ENCODE measurements at regions not wholly inside any gene's neighbourhood (a gene's known extent, or its start where the extent isn't known, plus 50 kb on each side); places are given as distances from the start of the nearest gene placed in this dataset.
"Not testable (repeated sequence)": the region's sequence is repeated elsewhere in the genome, so short reads cannot be mapped to it uniquely, and the experiment has no call there.

GRCh38 chr14:103186909-103187586 lies 63.8 kb downstream of the TNFAIP2 start:
- no peak for DNase-seq

- no peak for DNase-seq
Measured at GRCh38 chr14:103187911-103188310, 64.7 kb downstream of the TNFAIP2 start.

GRCh38 chr14:103188810-103189480 lies 65.7 kb downstream of the TNFAIP2 start:
- DNase-seq = no peak

- DNase-seq = no peak
Measured at GRCh38 chr14:103189481-103190470, 66.5 kb downstream of the TNFAIP2 start.

- DNase-seq = no peak
Measured at GRCh38 chr14:103190741-103191140, 67.5 kb downstream of the TNFAIP2 start.

GRCh38 chr14:103191844-103192243 lies 68.6 kb downstream of the TNFAIP2 start:
- DNase-seq = no peak

- no peak for DNase-seq
Measured at GRCh38 chr14:103192246-103192840, 69.1 kb downstream of the TNFAIP2 start.

- peak; percentile 13 for DNase-seq
Measured at GRCh38 chr14:103192861-103193260, 69.6 kb downstream of the TNFAIP2 start.

GRCh38 chr14:103193491-103193890 lies 70.2 kb downstream of the TNFAIP2 start:
- DNase-seq = not testable (repeated sequence)

GRCh38 chr14:103194256-103195045 lies 71.2 kb downstream of the TNFAIP2 start:
- peak; percentile 12 for DNase-seq

- DNase-seq = no peak
Measured at GRCh38 chr14:103195828-103196615, 72.8 kb downstream of the TNFAIP2 start.

- DNase-seq = no peak
Measured at GRCh38 chr14:103196716-103197115, 73.5 kb downstream of the TNFAIP2 start.

- peak; percentile 8 for DNase-seq
Measured at GRCh38 chr14:103198131-103199105, 75.2 kb downstream of the TNFAIP2 start.

- no peak for DNase-seq
Measured at GRCh38 chr14:103199124-103199523, 75.9 kb downstream of the TNFAIP2 start.

- DNase-seq = no peak
Measured at GRCh38 chr14:103201801-103202200, 78.5 kb downstream of the TNFAIP2 start.

GRCh38 chr14:103204852-103205540 lies 81.7 kb downstream of the TNFAIP2 start:
- DNase-seq = peak; percentile 73

- DNase-seq = no peak
Measured at GRCh38 chr14:103205541-103205906, 82.3 kb downstream of the TNFAIP2 start.

GRCh38 chr14:103206023-103206481 lies 82.8 kb downstream of the TNFAIP2 start:
- DNase-seq = no peak

- no peak for DNase-seq
Measured at GRCh38 chr14:103206836-103207387, 83.7 kb downstream of the TNFAIP2 start.

All from OCI-M1 (cell line).